GM23248 (cell line): ENCODE measurements at regions not wholly inside any gene's neighbourhood (a gene's known extent, or its start where the extent isn't known, plus 50 kb on each side); places are given as distances from the start of the nearest gene placed in this dataset.

ENCODE experiments used
- DNase-seq: peaks from one replicate; pipeline ENCODE4 v3.0.0-alpha.2; 2015
- H2AFZ ChIP-seq: fragments of 200-600 bp; sonication (generic); 2 replicates; pipeline ENCODE4 v1.6.1; 2016; ENCODE audit warnings: antibody characterized with exemption
- H3F3A ChIP-seq: fragments of 200-600 bp; sonication (generic); 2 replicates; pipeline ENCODE4 v1.6.1; 2016; ENCODE audit warnings: mild to moderate bottlenecking, antibody characterized with exemption, mixed run types; ENCODE audit not compliant: insufficient read depth
- H3K27ac ChIP-seq: fragments of 200-600 bp; sonication (generic); 2 replicates; pipeline ENCODE4 v1.5.1; 2016; ENCODE audit warnings: mild to moderate bottlenecking
- H3K27me3 ChIP-seq: fragments of 200-600 bp; sonication (generic); replicated peaks from 2 replicates; pipeline ENCODE4 v1.6.1; 2016; ENCODE audit warnings: mild to moderate bottlenecking; ENCODE audit not compliant: insufficient read depth
- H3K36me3 ChIP-seq: fragments of 200-600 bp; sonication (generic); 2 replicates; pipeline ENCODE4 v1.6.1; 2016; ENCODE audit warnings: low read depth, mild to moderate bottlenecking
- H3K4me1 ChIP-seq: fragments of 200-600 bp; sonication (generic); 2 replicates; pipeline ENCODE4 v1.6.1; 2016; ENCODE audit warnings: mild to moderate bottlenecking; ENCODE audit not compliant: insufficient read depth
- H3K4me2 ChIP-seq: fragments of 200-600 bp; sonication (generic); one replicate; pipeline ENCODE4 v1.6.1; 2016; ENCODE audit warnings: mild to moderate bottlenecking; ENCODE audit not compliant: unreplicated experiment
- H3K4me3 ChIP-seq: fragments of 200-600 bp; sonication (generic); 2 replicates; pipeline ENCODE4 v1.5.1; 2016; ENCODE audit warnings: mild to moderate bottlenecking
- H3K79me2 ChIP-seq: fragments of 200-600 bp; sonication (generic); 2 replicates; pipeline ENCODE4 v1.6.1; 2016; ENCODE audit warnings: mild to moderate bottlenecking; ENCODE audit not compliant: insufficient read depth
- H3K9ac ChIP-seq: fragments of 200-600 bp; sonication (generic); 2 replicates; pipeline ENCODE4 v1.6.1; 2016; ENCODE audit warnings: mild to moderate bottlenecking
- H3K9me2 ChIP-seq: fragments of 200-600 bp; sonication (generic); 2 replicates; pipeline ENCODE4 v1.6.1; 2016; ENCODE audit warnings: mixed run types, mild to moderate bottlenecking, moderate library complexity; ENCODE audit not compliant: insufficient read depth
- H3K9me3 ChIP-seq: fragments of 200-600 bp; sonication (generic); one replicate; pipeline ENCODE4 v1.6.1; 2017; ENCODE audit warnings: low read depth
- H4K20me1 ChIP-seq: fragments of 200-600 bp; sonication (generic); 2 replicates; pipeline ENCODE4 v1.6.0; 2016; ENCODE audit not compliant: insufficient read depth
- EZH2 ChIP-seq: fragments of 200-600 bp; sonication (generic); IDR thresholded peaks from 2 replicates; pipeline ENCODE4 v1.6.1; 2018; ENCODE audit warnings: antibody characterized with exemption, mild to moderate bottlenecking; ENCODE audit not compliant: insufficient read depth, poor library complexity, severe bottlenecking
- EZH2phosphoT487 ChIP-seq: fragments of 200-600 bp; sonication (generic); IDR thresholded peaks from 2 replicates; pipeline ENCODE4 v1.6.1; 2018; ENCODE audit warnings: antibody characterized with exemption, moderate library complexity, mild to moderate bottlenecking, low read depth; ENCODE audit not compliant: insufficient read depth
- WGBS, 2 experiments: methylation state at CpG; one replicate each; pipeline ENCODE4 v1.1.6; 2015 to 2017; ENCODE audit warnings: low lambda C conversion rate in 2 of 2, low coverage in 1 of 2; ENCODE audit errors: missing lambda C conversion rate in 2 of 2; 5-methylcytosine and 5-hydroxymethylcytosine counted together
- in situ Hi-C: fragments of 300-500 bp; cut with MboI; formaldehyde crosslinking; loops from 2 replicates; pipeline ENCODE4 v1.15.0; 2020

- H3K9me3 ChIP-seq: no peaks in the 10 kb centered on the region
- DNase-seq: peak; percentile 52
- H3K79me2 ChIP-seq: no peaks in the 10 kb centered on the region
- no peak for TF ChIP-seq EZH2phosphoT487
- TF ChIP-seq EZH2: no peak
- peaks cover 57% of the 10 kb centered on the region for H3K4me1 ChIP-seq
- 0 out of 2 replicates have a peak overlapping the region, but pooled peaks have one; percentile 39 for H2AFZ ChIP-seq
- peaks cover 40% of the 10 kb centered on the region for H3F3A ChIP-seq
- H3K4me3 ChIP-seq: peak overlapping the region; percentile 17; the same call in 1 of the 2 replicates
- no peaks in the 10 kb centered on the region for H3K27me3 ChIP-seq
- H3K9me2 ChIP-seq: no peaks in the 10 kb centered on the region
- H3K27ac ChIP-seq: peak overlapping the region; percentile 29
- H3K36me3 ChIP-seq: no peaks in the 10 kb centered on the region
- in situ Hi-C loops: no loop called here
- H4K20me1 ChIP-seq: no peaks in the 10 kb centered on the region
- 10 to 11% methylated on average over 6 of the region's 6 CpGs for WGBS, 2 experiments
- H3K9ac ChIP-seq: no peak overlapping the region
- H3K4me2 ChIP-seq: peak overlapping the region; percentile 25
Measured at GRCh38 chr18:45328811-45329210, 286.5 kb upstream of the SLC14A2 start.

GRCh38 chr18:45329316-45329715, 286.0 kb upstream of the SLC14A2 start:
- H3K9me3 ChIP-seq: no peaks in the 10 kb centered on the region
- H3K27ac ChIP-seq: peak overlapping the region; percentile 29
- TF ChIP-seq EZH2phosphoT487 (no peak), EZH2 (no peak)
- H3K79me2 ChIP-seq: no peaks in the 10 kb centered on the region
- H3K4me3 ChIP-seq: no peak overlapping the region
- in situ Hi-C loops: no loop called here
- no peak for DNase-seq
- H3K4me1 ChIP-seq: peaks cover 52% of the 10 kb centered on the region
- H3K4me2 ChIP-seq: no peak overlapping the region
- H3K36me3 ChIP-seq: no peaks in the 10 kb centered on the region
- no peaks in the 10 kb centered on the region for H3K27me3 ChIP-seq
- H4K20me1 ChIP-seq: no peaks in the 10 kb centered on the region
- H3K9ac ChIP-seq: no peak overlapping the region
- peaks cover 36% of the 10 kb centered on the region for H3F3A ChIP-seq
- no peaks in the 10 kb centered on the region for H3K9me2 ChIP-seq
- H2AFZ ChIP-seq: 0 out of 2 replicates have a peak overlapping the region, but pooled peaks have one; percentile 39

DNA sequence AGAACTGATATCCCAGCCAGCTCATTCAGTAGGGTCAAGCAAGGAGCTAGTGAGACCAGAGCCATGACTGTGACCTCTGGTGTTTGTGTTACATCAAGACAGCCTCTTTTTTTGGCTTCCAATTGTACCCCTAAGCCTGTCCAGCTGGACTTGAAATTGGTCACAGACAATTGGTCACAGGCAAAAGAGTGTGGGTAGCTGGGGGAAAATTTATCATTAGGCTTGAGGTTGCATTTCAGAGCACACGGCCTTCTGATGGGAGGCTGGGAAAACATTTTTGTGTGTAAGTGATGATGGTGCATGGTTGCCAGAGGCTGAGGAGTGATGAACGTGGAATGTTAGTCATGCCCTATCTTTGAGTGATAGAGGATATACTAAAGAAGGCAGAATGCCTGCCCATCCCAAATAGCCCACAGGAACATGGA, 285.1 kb upstream of the SLC14A2 start:
- no peaks in the 10 kb centered on the region for H4K20me1 ChIP-seq
- DNase-seq: peak; percentile 70
- 3 to 8% methylated on average over 2 of the region's 2 CpGs for WGBS, 2 experiments

DNA sequence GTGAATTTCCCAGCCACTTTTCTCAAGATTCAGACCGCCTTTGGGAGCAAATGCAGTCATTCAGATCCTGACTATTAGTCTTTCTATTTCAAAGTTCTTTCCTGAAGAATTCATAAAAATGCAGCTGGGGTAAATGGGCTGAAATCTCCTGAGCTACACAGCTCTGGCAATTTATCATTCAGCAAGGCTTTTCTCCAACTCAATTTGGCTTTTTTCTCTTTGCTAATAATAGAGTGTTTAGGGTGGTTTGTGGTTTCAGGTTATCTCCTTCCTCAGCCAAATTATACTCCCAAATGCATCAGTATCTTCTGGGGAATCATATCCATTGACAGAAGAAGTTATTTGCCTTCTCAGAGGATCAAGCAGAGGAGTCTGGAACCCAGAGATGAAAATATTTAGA, 282.4 kb upstream of the SLC14A2 start:
- in situ Hi-C loops: no loop called here
- H3K9me3 ChIP-seq: no peaks in the 10 kb centered on the region
- no peaks in the 10 kb centered on the region for H3K27me3 ChIP-seq
- no peak overlapping the region for H3K4me2 ChIP-seq
- no peak for TF ChIP-seq EZH2phosphoT487
- no peak for TF ChIP-seq EZH2
- H4K20me1 ChIP-seq: no peaks in the 10 kb centered on the region
- H3K79me2 ChIP-seq: no peaks in the 10 kb centered on the region
- no peaks in the 10 kb centered on the region for H3K36me3 ChIP-seq
- WGBS, 2 experiments: 29 to 32% methylated on average over 1 of the region's 1 CpG
- no peak overlapping the region for H3K27ac ChIP-seq
- peaks cover 61% of the 10 kb centered on the region for H3K4me1 ChIP-seq
- no peak overlapping the region for H3K9ac ChIP-seq
- H2AFZ ChIP-seq: no peak overlapping the region
- H3F3A ChIP-seq: peaks cover 36% of the 10 kb centered on the region
- no peak overlapping the region for H3K4me3 ChIP-seq
- DNase-seq: no peak
- H3K9me2 ChIP-seq: no peaks in the 10 kb centered on the region

More for the DNA sequence above, 285.1 kb upstream of the SLC14A2 start:
- peak overlapping the region; percentile 29 for H3K27ac ChIP-seq
- H2AFZ ChIP-seq: no peak overlapping the region
- no peak overlapping the region for H3K9ac ChIP-seq
- H3K4me2 ChIP-seq: peak overlapping the region; percentile 10
- H3K4me3 ChIP-seq: no peak overlapping the region
- in situ Hi-C loops: no loop called here
- peaks cover 36% of the 10 kb centered on the region for H3F3A ChIP-seq
- peaks cover 49% of the 10 kb centered on the region for H3K4me1 ChIP-seq
- H3K27me3 ChIP-seq: no peaks in the 10 kb centered on the region
- TF ChIP-seq EZH2 (no peak), EZH2phosphoT487 (no peak)
- no peaks in the 10 kb centered on the region for H3K9me2 ChIP-seq
- no peaks in the 10 kb centered on the region for H3K9me3 ChIP-seq
- no peaks in the 10 kb centered on the region for H3K79me2 ChIP-seq
- H3K36me3 ChIP-seq: no peaks in the 10 kb centered on the region

GRCh38 chr18:45334191-45334590, 281.1 kb upstream of the SLC14A2 start:
- no peak for DNase-seq
- H3K4me2 ChIP-seq: no peak overlapping the region
- in situ Hi-C loops: no loop called here
- H3K27ac ChIP-seq: no peak overlapping the region
- no peaks in the 10 kb centered on the region for H3K9me2 ChIP-seq
- H4K20me1 ChIP-seq: no peaks in the 10 kb centered on the region
- WGBS, 2 experiments: 100% methylated on average over 1 of the region's 1 CpG
- H3K27me3 ChIP-seq: no peaks in the 10 kb centered on the region
- H3K9me3 ChIP-seq: no peaks in the 10 kb centered on the region
- H3K36me3 ChIP-seq: no peaks in the 10 kb centered on the region
- peaks cover 48% of the 10 kb centered on the region for H3K4me1 ChIP-seq
- H3K4me3 ChIP-seq: no peak overlapping the region
- peaks cover 25% of the 10 kb centered on the region for H3F3A ChIP-seq
- no peak overlapping the region for H3K9ac ChIP-seq
- H2AFZ ChIP-seq: no peak overlapping the region
- no peak for TF ChIP-seq EZH2
- no peaks in the 10 kb centered on the region for H3K79me2 ChIP-seq
